Nephron (organoid): ENCODE measurements at regions not wholly inside any gene's neighbourhood (a gene's known extent, or its start where the extent isn't known, plus 50 kb on each side); places are given as distances from the start of the nearest gene placed in this dataset.

Experiments
- H3K27ac Mint-ChIP-seq, 3 experiments: 2 replicates each; pipeline ENCODE4 v1.8.0; 2020; ENCODE audit warnings: mixed read lengths in 3 of 3, mild to moderate bottlenecking in 2 of 3, moderate library complexity in 1 of 3
- H3K27me3 Mint-ChIP-seq: 2 replicates; pipeline ENCODE4 v1.8.0; 2021; ENCODE audit warnings: low read depth, mild to moderate bottlenecking, moderate library complexity, mixed read lengths
- H3K36me3 Mint-ChIP-seq: 2 replicates; pipeline ENCODE4 v1.8.0; 2020; ENCODE audit warnings: low read depth, mixed read lengths
- H3K4me1 Mint-ChIP-seq: 2 replicates; pipeline ENCODE4 v1.8.0; 2020; ENCODE audit warnings: mixed read lengths
- H3K4me3 Mint-ChIP-seq, 3 experiments: 2 replicates each; pipeline ENCODE4 v1.8.0; 2020; ENCODE audit warnings: mild to moderate bottlenecking in 3 of 3, mixed read lengths in 3 of 3, moderate library complexity in 2 of 3
- H3K9me3 Mint-ChIP-seq: 2 replicates; pipeline ENCODE4 v1.8.0; 2020; ENCODE audit warnings: mixed read lengths
- TF ChIP-seq, protein P1 (sequence below), 3 experiments: fragments of 200-600 bp; sonication (generic); IDR thresholded peaks; one replicate each; pipeline ENCODE4 v1.5.0; 2021; ENCODE audit warnings: antibody characterized with exemption in 3 of 3; ENCODE audit not compliant: unreplicated experiment in 3 of 3

- Mint-ChIP-seq H3K27ac (peak overlapping the region in 2 of 3 experiments; percentile 47 to 76), H3K27me3 (peaks cover 8% of the 10 kb centered on the region), H3K9me3 (no peaks in the 10 kb centered on the region), H3K36me3 (no peaks in the 10 kb centered on the region), H3K4me3 (no peak overlapping the region), H3K4me1 (peaks cover 47% of the 10 kb centered on the region)
- TF ChIP-seq, protein P1, sequence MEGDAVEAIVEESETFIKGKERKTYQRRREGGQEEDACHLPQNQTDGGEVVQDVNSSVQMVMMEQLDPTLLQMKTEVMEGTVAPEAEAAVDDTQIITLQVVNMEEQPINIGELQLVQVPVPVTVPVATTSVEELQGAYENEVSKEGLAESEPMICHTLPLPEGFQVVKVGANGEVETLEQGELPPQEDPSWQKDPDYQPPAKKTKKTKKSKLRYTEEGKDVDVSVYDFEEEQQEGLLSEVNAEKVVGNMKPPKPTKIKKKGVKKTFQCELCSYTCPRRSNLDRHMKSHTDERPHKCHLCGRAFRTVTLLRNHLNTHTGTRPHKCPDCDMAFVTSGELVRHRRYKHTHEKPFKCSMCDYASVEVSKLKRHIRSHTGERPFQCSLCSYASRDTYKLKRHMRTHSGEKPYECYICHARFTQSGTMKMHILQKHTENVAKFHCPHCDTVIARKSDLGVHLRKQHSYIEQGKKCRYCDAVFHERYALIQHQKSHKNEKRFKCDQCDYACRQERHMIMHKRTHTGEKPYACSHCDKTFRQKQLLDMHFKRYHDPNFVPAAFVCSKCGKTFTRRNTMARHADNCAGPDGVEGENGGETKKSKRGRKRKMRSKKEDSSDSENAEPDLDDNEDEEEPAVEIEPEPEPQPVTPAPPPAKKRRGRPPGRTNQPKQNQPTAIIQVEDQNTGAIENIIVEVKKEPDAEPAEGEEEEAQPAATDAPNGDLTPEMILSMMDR (IDR thresholded peaks at IDR 0.05; ENCODE audit: unreplicated experiment in 3 of 3) = no peak
These were observed 78.5 kb downstream of the SDC1 start for GRCh38 chr2:20146401-20146800.

DNA sequence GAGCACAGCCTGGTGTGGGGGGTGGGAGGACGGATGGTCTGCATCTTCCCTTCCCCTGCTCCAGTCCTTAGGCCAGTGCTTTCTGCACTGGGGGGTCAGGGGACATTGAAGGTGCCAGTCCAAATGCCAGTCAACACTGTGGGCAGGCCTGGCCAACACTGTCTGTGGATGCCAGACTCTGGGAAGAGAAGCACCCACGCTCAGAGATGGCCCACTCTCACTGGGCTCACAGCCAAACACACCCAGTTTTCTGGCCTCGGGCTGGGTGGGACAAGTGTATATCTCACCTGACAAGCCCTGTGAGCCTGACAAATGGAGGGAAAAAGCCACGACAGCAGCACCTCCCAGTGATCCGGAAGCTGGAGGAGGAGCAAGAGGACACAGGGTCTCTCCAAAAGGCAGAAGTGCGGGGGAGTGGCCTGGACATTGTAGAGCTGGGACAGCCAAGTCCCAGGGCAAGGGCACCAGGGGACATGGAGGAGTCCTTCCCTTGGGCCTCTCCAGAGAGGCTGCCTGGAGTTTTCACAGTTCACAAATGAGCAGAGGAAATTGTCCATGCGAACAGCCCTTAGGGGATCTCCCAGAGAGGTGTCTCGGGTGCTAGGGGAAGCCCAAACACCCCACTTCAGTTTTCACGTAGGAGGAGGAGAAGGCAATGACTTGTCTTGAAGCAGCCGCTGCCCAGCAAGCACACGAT, 79.3 kb downstream of the SDC1 start:
- TF ChIP-seq, protein P1 (IDR thresholded peaks at IDR 0.05; ENCODE audit: unreplicated experiment in 3 of 3) = no peak
- Mint-ChIP-seq H3K27ac (peak overlapping the region in 2 of 3 experiments; percentile 47 to 76), H3K4me3 (no peak overlapping the region), H3K4me1 (peaks cover 39% of the 10 kb centered on the region), H3K9me3 (no peaks in the 10 kb centered on the region), H3K27me3 (peaks cover 8% of the 10 kb centered on the region), H3K36me3 (no peaks in the 10 kb centered on the region)

- peaks cover 8% of the 10 kb centered on the region for H3K27me3 Mint-ChIP-seq
- H3K4me3 Mint-ChIP-seq = no peak overlapping the region
- no peaks in the 10 kb centered on the region for H3K9me3 Mint-ChIP-seq
- no peaks in the 10 kb centered on the region for H3K36me3 Mint-ChIP-seq
- peak overlapping the region in 1 of 3 experiments; percentile 31 for H3K27ac Mint-ChIP-seq
- TF ChIP-seq, protein P1 (IDR thresholded peaks at IDR 0.05; ENCODE audit: unreplicated experiment in 3 of 3) = no peak
- H3K4me1 Mint-ChIP-seq = peaks cover 32% of the 10 kb centered on the region
These were observed 80.1 kb downstream of the SDC1 start for GRCh38 chr2:20144861-20145260.

GRCh38 chr2:20144196-20144595, 80.7 kb downstream of the SDC1 start:
- Mint-ChIP-seq H3K36me3 (no peaks in the 10 kb centered on the region), H3K4me1 (peaks cover 29% of the 10 kb centered on the region), H3K27ac (no peak overlapping the region), H3K27me3 (peaks cover 8% of the 10 kb centered on the region), H3K4me3 (no peak overlapping the region), H3K9me3 (no peaks in the 10 kb centered on the region)
- TF ChIP-seq, protein P1 (IDR thresholded peaks at IDR 0.05; ENCODE audit: unreplicated experiment in 3 of 3) = no peak

GRCh38 chr2:20143263-20143662, 81.7 kb downstream of the SDC1 start:
- no peak overlapping the region for H3K4me3 Mint-ChIP-seq
- TF ChIP-seq, protein P1 (IDR thresholded peaks at IDR 0.05; ENCODE audit: unreplicated experiment in 3 of 3) = no peak
- H3K27me3 Mint-ChIP-seq = peaks cover 5% of the 10 kb centered on the region
- no peaks in the 10 kb centered on the region for H3K9me3 Mint-ChIP-seq
- H3K4me1 Mint-ChIP-seq = peaks cover 30% of the 10 kb centered on the region
- no peaks in the 10 kb centered on the region for H3K36me3 Mint-ChIP-seq
- no peak overlapping the region for H3K27ac Mint-ChIP-seq

DNA sequence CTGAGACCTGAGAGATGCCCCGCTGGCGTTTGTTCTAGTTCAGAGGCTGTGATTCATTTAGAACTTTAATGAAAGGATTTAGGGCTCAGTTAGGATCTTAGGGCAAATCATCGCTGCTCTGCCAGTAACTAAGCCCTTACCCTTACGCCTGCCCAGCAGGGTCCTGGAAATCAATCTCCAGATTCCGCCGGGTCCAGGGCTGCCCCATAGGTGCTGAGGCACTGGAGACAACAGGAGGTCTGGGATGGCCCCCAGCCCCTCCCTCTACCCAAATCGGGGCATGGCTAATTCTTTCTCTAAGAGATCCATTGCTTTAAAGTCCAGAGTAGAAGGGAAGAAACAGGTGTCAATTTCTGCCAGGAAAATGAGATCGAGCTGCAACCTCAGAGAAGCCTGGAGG, 83.1 kb downstream of the SDC1 start:
- H3K9me3 Mint-ChIP-seq = no peaks in the 10 kb centered on the region
- TF ChIP-seq, protein P1 (IDR thresholded peaks at IDR 0.05; ENCODE audit: unreplicated experiment in 3 of 3) = no peak
- H3K27me3 Mint-ChIP-seq = peaks cover 9% of the 10 kb centered on the region
- no peak overlapping the region for H3K4me3 Mint-ChIP-seq
- H3K36me3 Mint-ChIP-seq = no peaks in the 10 kb centered on the region
- peaks cover 27% of the 10 kb centered on the region for H3K4me1 Mint-ChIP-seq
- H3K27ac Mint-ChIP-seq = peak overlapping the region in 1 of 3 experiments; percentile 17
